Mesenchymal stem cell (in vitro differentiated cells and primary cell): ENCODE measurements at regions not wholly inside any gene's neighbourhood (a gene's known extent, or its start where the extent isn't known, plus 50 kb on each side); places are given as distances from the start of the nearest gene placed in this dataset.

Source experiments
- DNase-seq: peaks from one replicate; pipeline ENCODE4 v3.0.0-alpha.2; 2013
- H2AFZ ChIP-seq: one replicate; pipeline ENCODE4 v1.6.1; 2013; ENCODE audit warnings: low read depth, mild to moderate bottlenecking, control low read depth, inconsistent platforms, low read length, moderate library complexity
- H2AK5ac ChIP-seq: 2 replicates; pipeline ENCODE4 v1.6.1; 2013; ENCODE audit warnings: low read length, moderate library complexity, mild to moderate bottlenecking, inconsistent platforms; ENCODE audit not compliant: severe bottlenecking
- H2BK120ac ChIP-seq: one replicate; pipeline ENCODE4 v1.6.1; 2013; ENCODE audit warnings: low read depth, mild to moderate bottlenecking, inconsistent platforms, low read length, moderate library complexity
- H2BK12ac ChIP-seq, 2 experiments: one replicate each; pipeline ENCODE4 v1.6.1; 2013; ENCODE audit warnings: inconsistent platforms in 2 of 2, low read length in 2 of 2, mild to moderate bottlenecking in 2 of 2, moderate library complexity in 2 of 2, control low read depth in 1 of 2
- H2BK15ac ChIP-seq: one replicate; pipeline ENCODE4 v1.6.1; 2013; ENCODE audit warnings: mild to moderate bottlenecking, low read depth, inconsistent platforms; ENCODE audit not compliant: poor library complexity, severe bottlenecking
- H2BK5ac ChIP-seq: 2 replicates; pipeline ENCODE4 v1.6.1; 2013; ENCODE audit warnings: low read depth, mild to moderate bottlenecking, low read length, control low read depth, inconsistent platforms; ENCODE audit not compliant: poor library complexity, severe bottlenecking
- H3K14ac ChIP-seq, 2 experiments: one replicate each; pipeline ENCODE4 v1.6.1; 2013; ENCODE audit warnings: inconsistent platforms in 2 of 2, low read length in 2 of 2, control low read depth in 1 of 2, mild to moderate bottlenecking in 1 of 2, moderate library complexity in 1 of 2
- H3K18ac ChIP-seq, 2 experiments: one replicate each; pipeline ENCODE4 v1.6.1; 2013; ENCODE audit warnings: inconsistent platforms in 2 of 2, low read length in 2 of 2, control low read depth in 1 of 2, low read depth in 1 of 2, mild to moderate bottlenecking in 1 of 2
- H3K23ac ChIP-seq, 2 experiments: one replicate each; pipeline ENCODE4 v1.6.1; 2013; ENCODE audit warnings: inconsistent platforms in 2 of 2, low read length in 2 of 2, mild to moderate bottlenecking in 2 of 2, moderate library complexity in 2 of 2, control low read depth in 1 of 2
- H3K27ac ChIP-seq: 2 replicates; pipeline ENCODE4 v1.5.1; 2013; ENCODE audit warnings: mild to moderate bottlenecking, moderate library complexity, low read length, control low read depth, inconsistent platforms; ENCODE audit not compliant: poor library complexity, severe bottlenecking
- H3K27me3 ChIP-seq, 2 experiments: 2 replicates each; pipeline versions ENCODE4 v1.6.1 to v1.7.0; 2013; ENCODE audit warnings: low read length in 2 of 2, mild to moderate bottlenecking in 2 of 2, moderate library complexity in 2 of 2, control low read depth in 1 of 2, inconsistent platforms in 1 of 2; ENCODE audit not compliant: control insufficient read depth in 1 of 2, insufficient read depth in 1 of 2
- H3K36me3 ChIP-seq, 2 experiments: 2 replicates each; pipeline versions ENCODE4 v1.6.1 to v1.7.0; 2013; ENCODE audit warnings: low read length in 2 of 2, control low read depth in 1 of 2, inconsistent platforms in 1 of 2, low read depth in 1 of 2, mild to moderate bottlenecking in 1 of 2; ENCODE audit not compliant: insufficient read depth in 2 of 2, control insufficient read depth in 1 of 2
- H3K4ac ChIP-seq, 2 experiments: one replicate each; pipeline ENCODE4 v1.6.1; 2013; ENCODE audit warnings: inconsistent platforms in 2 of 2, low read length in 2 of 2, mild to moderate bottlenecking in 2 of 2, moderate library complexity in 2 of 2, control low read depth in 1 of 2, low read depth in 1 of 2
- H3K4me1 ChIP-seq: 2 replicates; pipeline ENCODE4 v1.6.1; 2013; ENCODE audit warnings: low read depth, low read length, control low read depth; ENCODE audit not compliant: control insufficient read depth, insufficient read depth
- H3K4me2 ChIP-seq: 2 replicates; pipeline ENCODE4 v1.6.1; 2013; ENCODE audit warnings: low read length, mild to moderate bottlenecking, inconsistent platforms; ENCODE audit not compliant: poor library complexity, severe bottlenecking
- H3K4me3 ChIP-seq, 2 experiments: 2 replicates each; pipeline versions ENCODE4 v1.5.1 to v1.7.0; 2013; ENCODE audit warnings: low read length in 2 of 2, mild to moderate bottlenecking in 2 of 2, control low read depth in 1 of 2, low read depth in 1 of 2; ENCODE audit not compliant: insufficient read depth in 1 of 2
- H3K79me1 ChIP-seq: replicated peaks from 2 replicates; pipeline ENCODE4 v1.6.1; 2013; ENCODE audit warnings: mild to moderate bottlenecking, control low read depth, low read length, inconsistent platforms; ENCODE audit not compliant: poor library complexity, severe bottlenecking
- H3K9ac ChIP-seq: 2 replicates; pipeline ENCODE4 v1.7.0; 2013; ENCODE audit warnings: mild to moderate bottlenecking, low read length, moderate library complexity
- H3K9me3 ChIP-seq: 2 replicates; pipeline ENCODE4 v1.7.0; 2013; ENCODE audit warnings: mild to moderate bottlenecking, low read length; ENCODE audit not compliant: control insufficient read depth
- H4K8ac ChIP-seq: one replicate; pipeline ENCODE4 v1.6.1; 2013; ENCODE audit warnings: inconsistent platforms, mild to moderate bottlenecking, low read length, moderate library complexity
- H4K91ac ChIP-seq: one replicate; pipeline ENCODE4 v1.6.1; 2013; ENCODE audit warnings: mild to moderate bottlenecking, low read length, inconsistent platforms
- WGBS: methylation state at CpG from one replicate; pipeline ENCODE4 v1.1.7; 2013; ENCODE audit warnings: mixed read lengths; 5-methylcytosine and 5-hydroxymethylcytosine counted together

GRCh38 chr12:115267891-115268290 lies 583.9 kb upstream of the TBX3 start:
- WGBS, result 88% methylated on average over 3 of the region's 3 CpGs

DNA sequence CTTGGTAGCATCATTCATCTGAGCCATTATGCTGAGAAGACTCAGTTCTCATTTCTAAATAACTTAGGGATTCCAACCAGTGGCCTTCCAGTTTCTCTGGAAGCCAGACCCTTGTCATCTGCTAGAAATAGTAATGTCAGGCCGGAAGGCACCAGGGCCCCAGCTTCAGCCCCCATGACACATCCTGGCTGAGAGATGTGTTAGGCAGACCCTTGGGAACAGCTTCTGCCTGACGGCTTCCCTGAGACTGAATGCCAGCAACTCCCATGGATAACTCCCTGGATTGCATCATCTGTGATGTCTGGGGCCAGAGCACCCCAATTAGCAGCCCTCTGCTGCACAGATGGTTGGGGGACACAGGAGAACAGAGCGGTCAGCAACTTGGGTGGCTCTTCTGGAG lies 583.5 kb upstream of the TBX3 start:
- H2BK5ac ChIP-seq, result no peak overlapping the region
- no peak overlapping the region for H2BK12ac ChIP-seq
- no peak overlapping the region for H3K4me3 ChIP-seq
- 61% methylated on average over 3 of the region's 3 CpGs for WGBS
- H3K23ac ChIP-seq, result no peak overlapping the region
- H3K79me1 ChIP-seq, result no peaks in the 10 kb centered on the region
- H3K9me3 ChIP-seq, result no peaks in the 10 kb centered on the region
- H4K8ac ChIP-seq, result no peak overlapping the region
- no peak overlapping the region for H2AK5ac ChIP-seq
- no peak overlapping the region for H4K91ac ChIP-seq
- H2BK120ac ChIP-seq, result no peak overlapping the region
- no peak overlapping the region for H2AFZ ChIP-seq
- H3K4ac ChIP-seq, result no peak overlapping the region
- no peaks in the 10 kb centered on the region for H3K27me3 ChIP-seq
- H3K27ac ChIP-seq, result no peak overlapping the region
- no peak overlapping the region for H3K9ac ChIP-seq
- no peak overlapping the region for H2BK15ac ChIP-seq
- no peak overlapping the region for H3K14ac ChIP-seq
- no peak overlapping the region for H3K18ac ChIP-seq
- no peaks in the 10 kb centered on the region for H3K4me1 ChIP-seq
- no peak overlapping the region for H3K4me2 ChIP-seq
- no peak for DNase-seq
- H3K36me3 ChIP-seq, result no peaks in the 10 kb centered on the region

More at GRCh38 chr12:115267891-115268290, 583.9 kb upstream of the TBX3 start:
- Histone ChIP-seq H2AFZ (no peak overlapping the region), H3K36me3 (no peaks in the 10 kb centered on the region), H3K4me3 (no peak overlapping the region), H3K79me1 (no peaks in the 10 kb centered on the region), H2BK12ac (no peak overlapping the region), H3K4me1 (no peaks in the 10 kb centered on the region), H3K4me2 (no peak overlapping the region), H3K18ac (no peak overlapping the region), H3K9ac (no peak overlapping the region), H4K8ac (no peak overlapping the region), H3K14ac (no peak overlapping the region), H2BK120ac (no peak overlapping the region), H2BK15ac (no peak overlapping the region), H3K23ac (no peak overlapping the region), H3K4ac (no peak overlapping the region), H2BK5ac (no peak overlapping the region), H2AK5ac (no peak overlapping the region), H4K91ac (no peak overlapping the region), H3K27me3 (no peaks in the 10 kb centered on the region), H3K9me3 (no peaks in the 10 kb centered on the region), H3K27ac (no peak overlapping the region)
- DNase-seq, result no peak

- 93% methylated on average over 6 of the region's 6 CpGs for WGBS
- Histone ChIP-seq H2AFZ (no peak overlapping the region), H3K9ac (no peak overlapping the region), H3K9me3 (no peaks in the 10 kb centered on the region), H2BK12ac (no peak overlapping the region), H3K4me2 (no peak overlapping the region), H3K4me3 (no peak overlapping the region), H3K27me3 (no peaks in the 10 kb centered on the region), H3K14ac (no peak overlapping the region), H3K18ac (no peak overlapping the region), H2BK5ac (no peak overlapping the region), H3K23ac (no peak overlapping the region), H3K4me1 (no peaks in the 10 kb centered on the region), H3K36me3 (no peaks in the 10 kb centered on the region), H2BK15ac (no peak overlapping the region), H3K79me1 (no peaks in the 10 kb centered on the region), H2AK5ac (no peak overlapping the region), H2BK120ac (no peak overlapping the region), H3K27ac (no peak overlapping the region), H4K8ac (no peak overlapping the region), H4K91ac (no peak overlapping the region), H3K4ac (no peak overlapping the region)
- no peak for DNase-seq
These were observed 580.6 kb upstream of the TBX3 start for GRCh38 chr12:115264605-115265004.

DNA sequence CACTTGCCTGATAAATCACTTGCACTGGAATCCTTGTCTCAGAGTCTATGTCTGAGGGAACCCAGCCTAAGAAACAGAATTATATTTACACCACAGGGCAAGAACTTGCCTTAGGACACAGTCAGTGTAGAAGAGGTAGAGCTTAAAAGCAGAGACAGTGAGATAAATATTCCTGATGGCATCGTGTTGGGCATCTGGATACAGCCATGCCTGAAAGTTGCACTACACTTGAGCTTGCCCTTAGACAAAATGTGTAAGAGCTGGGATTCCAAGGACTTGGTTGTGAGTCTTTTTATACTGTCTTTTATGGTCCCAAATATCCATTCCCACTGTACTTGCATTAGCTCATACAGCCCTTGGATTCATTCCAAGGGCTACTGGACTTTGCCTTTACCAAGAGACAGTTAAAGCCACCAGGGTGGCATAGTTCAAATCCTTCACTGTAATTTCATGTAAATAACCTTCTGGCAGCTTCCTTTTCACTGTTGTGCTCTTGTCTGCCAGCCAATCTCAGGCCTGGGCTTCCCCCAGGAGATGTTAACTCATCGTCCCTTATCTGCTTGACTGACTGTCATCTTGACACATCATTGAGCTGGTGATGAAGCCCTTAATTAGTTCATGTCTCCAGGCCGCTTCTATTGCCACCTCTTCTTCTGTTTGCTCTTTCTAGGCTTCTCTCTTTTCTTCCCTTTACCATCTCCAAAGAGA lies 577.9 kb upstream of the TBX3 start:
- no peak overlapping the region for H2BK12ac ChIP-seq
- H3K18ac ChIP-seq, result no peak overlapping the region
- H2BK120ac ChIP-seq, result no peak overlapping the region
- no peak overlapping the region for H3K4me3 ChIP-seq
- no peaks in the 10 kb centered on the region for H3K9me3 ChIP-seq
- no peak overlapping the region for H2BK5ac ChIP-seq
- no peak overlapping the region for H2AFZ ChIP-seq
- H2AK5ac ChIP-seq, result no peak overlapping the region
- no peak overlapping the region for H4K8ac ChIP-seq
- H3K4me2 ChIP-seq, result no peak overlapping the region
- no peak overlapping the region for H2BK15ac ChIP-seq
- no peak overlapping the region for H4K91ac ChIP-seq
- no peak overlapping the region for H3K4ac ChIP-seq
- H3K27me3 ChIP-seq, result no peaks in the 10 kb centered on the region
- H3K27ac ChIP-seq, result no peak overlapping the region
- no peaks in the 10 kb centered on the region for H3K36me3 ChIP-seq
- H3K23ac ChIP-seq, result no peak overlapping the region
- 45% methylated on average over 3 of the region's 3 CpGs for WGBS
- no peaks in the 10 kb centered on the region for H3K79me1 ChIP-seq
- no peak overlapping the region for H3K9ac ChIP-seq
- peak; percentile 58 for DNase-seq
- H3K4me1 ChIP-seq, result no peaks in the 10 kb centered on the region
- H3K14ac ChIP-seq, result no peak overlapping the region
